Hematopoietic multipotent progenitor cell treated with erythropoietin and hydrocortisone succinate and interleukin-3 and kit ligand, for 6 days (in vitro differentiated cells): ENCODE measurements at regions not wholly inside any gene's neighbourhood (a gene's known extent, or its start where the extent isn't known, plus 50 kb on each side); places are given as distances from the start of the nearest gene placed in this dataset.
A peak's percentile ranks its signal among the peaks of the same experiment; 100 is the strongest.
"Not testable (repeated sequence)": the region's sequence is repeated elsewhere in the genome, so short reads cannot be mapped to it uniquely, and the experiment has no call there.

Experiments used
- DNase-seq: peaks from one replicate; pipeline ENCODE4 v3.0.0-alpha.2; 2015

DNA sequence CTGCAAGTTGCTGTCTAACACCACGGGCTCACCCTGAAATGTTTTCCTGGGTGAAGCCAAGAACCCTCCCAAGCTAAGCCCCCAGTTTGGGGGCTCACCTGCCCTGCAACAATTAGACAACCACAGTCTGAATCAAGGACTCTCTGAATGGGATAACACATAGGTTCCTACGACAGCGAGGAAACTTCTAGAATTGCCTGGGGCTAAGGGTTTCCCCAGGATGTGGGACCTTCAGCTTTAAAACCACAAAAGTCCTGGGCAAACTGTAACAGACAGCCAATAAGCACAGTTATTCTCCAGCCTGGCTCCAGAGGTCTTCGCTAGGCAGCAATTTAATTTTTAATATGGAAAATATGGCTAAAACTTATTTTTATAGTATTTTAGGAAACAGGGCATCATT lies 162.6 kb downstream of the PRKX start:
- no peak for DNase-seq

DNA sequence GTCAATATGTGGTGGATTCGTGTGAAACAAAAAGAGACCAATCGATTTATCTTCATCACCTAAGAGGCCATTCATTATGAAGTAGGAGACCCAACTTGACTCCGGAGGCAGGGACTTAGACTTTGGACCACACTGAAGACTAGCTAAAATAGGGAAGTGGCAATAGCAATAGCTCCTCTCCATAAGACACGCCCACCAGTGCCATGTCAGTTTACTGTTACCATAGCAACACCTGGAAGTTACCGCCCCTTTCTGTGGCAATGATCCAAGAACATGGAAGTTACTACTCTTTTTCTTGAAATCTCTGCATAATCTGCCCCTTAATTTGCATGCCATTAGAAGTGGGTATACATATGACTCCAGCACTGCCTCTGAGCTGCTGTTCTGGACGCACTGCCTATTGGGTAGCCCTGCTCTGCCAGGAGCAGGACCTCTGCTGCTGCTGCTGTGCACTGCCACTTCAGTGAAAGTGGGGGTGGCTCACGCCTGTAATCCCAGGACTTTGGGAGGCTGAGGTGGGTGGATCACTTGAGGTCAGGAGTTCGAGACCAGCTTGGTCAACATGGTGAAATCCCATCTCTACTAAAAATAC lies 163.2 kb downstream of the PRKX start:
- peak; percentile 42 for DNase-seq

DNA sequence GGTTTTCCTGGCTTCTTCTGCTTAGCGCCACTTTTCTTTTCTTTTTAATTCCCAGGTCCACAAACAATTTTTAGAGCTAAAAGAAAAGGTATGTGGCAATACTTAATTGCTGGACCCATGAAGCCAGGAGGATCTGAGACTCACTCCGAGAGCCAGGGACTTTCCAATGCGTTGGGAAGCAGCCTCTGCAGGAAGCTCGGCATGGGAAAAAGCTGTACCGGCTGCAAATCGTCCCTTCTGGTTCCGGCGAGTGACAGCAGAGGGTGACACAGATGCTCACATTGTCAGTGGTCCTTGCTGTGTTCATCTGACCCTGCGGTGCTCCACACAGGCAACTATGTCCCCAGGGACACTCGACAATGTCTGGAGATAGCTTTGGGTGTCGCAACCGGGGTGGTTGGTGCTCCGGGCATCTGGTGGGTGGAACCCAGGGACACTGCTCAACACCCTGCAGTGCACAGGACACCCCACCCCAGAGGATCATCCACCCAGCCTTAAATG lies 164.0 kb downstream of the PRKX start:
- no peak for DNase-seq

DNA sequence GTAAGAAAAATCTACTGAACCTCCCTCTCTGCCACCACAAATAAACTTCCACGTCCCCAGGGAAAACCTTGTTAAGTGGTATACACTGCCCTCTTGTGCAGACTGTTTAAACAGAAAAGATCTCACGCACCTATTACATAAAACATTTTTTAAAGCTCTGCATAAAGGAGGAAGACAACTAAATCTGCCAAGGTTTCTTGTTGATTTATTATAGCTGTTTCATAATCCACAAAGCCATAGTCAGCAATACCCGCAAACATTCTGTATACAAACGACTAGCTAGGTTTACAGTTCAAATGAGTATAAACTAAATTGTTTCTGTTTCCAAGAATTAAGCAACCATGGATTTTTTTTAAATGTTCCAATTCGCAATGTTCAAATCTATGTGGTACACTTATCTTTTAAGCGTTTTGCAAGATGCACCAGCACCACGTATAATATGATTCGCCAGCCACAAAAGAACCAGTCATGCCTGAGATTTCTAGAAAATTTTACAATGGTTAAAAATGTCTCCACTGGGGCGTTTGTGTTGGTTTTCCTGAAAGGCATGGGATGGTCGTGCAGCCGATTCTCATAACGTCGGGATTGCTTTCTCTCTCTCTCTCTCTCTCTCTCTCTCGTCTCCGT lies 164.6 kb downstream of the PRKX start:
- peak; percentile 1 for DNase-seq

DNA sequence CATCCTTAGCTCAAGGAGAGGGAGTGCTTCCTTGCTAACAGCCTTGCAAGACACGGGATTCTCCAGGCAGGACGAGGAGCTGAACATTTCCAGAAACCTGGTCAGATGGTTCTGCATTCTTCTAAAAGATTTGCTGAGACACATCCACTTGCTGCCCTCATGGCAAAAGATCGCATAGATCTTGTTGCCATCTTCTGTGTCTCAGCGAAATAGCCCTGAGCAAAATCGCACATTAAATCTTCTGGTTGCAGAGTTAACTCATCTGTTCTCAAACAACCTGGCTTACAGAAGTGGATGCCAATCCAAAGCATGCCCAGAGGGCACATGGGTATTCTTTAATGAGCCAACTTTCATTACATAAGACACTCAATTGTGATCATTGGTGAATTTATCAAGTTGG lies 167.5 kb downstream of the PRKX start:
- no peak for DNase-seq

DNA sequence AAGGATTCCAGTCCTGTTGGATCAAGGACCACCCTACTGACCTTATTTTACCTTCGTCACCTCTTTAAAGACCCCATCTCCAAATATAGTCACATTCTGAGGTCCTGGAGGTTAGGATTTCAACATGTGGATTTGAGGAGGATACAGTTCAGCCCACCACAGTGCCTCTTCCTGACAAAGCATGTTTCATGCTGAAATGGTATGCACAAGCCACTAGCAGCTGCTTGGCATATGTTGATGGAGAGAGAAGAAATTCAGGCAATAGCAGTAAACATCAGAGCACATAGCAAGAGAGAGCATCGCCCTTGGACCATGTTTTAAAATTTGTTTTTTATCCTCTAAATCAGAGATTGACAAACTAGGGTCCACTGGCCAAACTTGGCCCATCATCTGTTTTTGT lies 172.1 kb downstream of the PRKX start:
- no peak for DNase-seq

DNA sequence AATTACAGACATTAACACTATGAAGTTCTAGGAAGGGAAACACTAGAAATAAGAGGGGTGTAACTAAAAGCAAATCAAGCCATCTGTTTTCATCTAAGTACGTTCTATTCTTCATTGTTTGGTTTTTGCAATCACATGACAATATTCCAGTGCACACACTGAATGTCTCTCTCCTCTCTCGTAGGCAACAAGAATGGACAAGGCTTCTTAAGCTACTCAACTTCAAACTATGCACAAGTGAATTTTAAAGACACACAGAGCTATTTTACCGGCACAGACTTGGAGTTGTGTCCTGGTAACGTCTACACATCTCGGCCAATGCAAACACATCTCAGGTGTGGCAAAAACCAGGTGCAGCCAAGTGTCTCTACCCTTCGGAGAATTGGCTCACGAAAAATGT lies 173.3 kb downstream of the PRKX start:
- no peak for DNase-seq

DNA sequence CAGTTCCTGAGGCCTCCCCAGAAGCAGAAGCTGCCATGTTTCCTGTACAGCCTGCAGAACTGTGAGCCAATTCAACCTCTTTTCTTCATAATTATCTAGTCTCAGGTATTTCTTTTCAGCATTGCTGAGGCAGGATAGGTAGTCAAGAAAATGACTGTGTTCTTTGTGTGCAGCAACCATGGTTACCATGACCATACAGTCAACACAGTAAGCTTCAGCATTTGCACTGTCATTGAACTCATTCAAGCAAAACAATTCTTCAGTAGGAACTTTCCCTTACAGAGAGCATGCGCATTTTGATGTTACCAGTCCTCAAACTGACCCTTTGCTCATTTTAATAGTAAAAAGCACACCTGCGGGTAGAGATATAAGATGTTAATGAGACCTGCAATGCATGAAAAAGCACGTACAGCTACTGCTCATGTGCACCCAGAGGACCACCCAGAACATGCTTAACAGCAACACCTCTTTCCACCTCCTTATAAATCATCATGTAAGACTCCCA lies 180.8 kb downstream of the PRKX start:
- no peak for DNase-seq

DNA sequence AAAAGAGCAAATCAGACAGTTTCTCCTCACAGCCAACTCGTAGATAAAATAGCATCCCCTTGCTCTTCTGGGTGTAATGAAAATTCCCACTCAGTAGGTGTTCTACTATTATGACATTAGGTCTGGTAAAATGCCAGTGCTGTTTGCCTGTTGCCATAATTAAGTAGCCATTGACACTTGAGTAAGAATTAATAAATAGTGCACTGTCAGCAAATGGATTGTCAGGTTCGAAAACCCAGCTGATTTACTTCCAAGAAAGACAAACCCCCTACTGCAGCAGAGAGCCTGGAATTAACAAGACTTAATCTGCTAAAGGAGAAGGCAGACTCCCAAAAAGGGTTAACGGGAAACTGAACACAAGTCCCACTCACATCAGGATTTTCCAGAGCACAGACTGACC lies 182.0 kb downstream of the PRKX start:
- DNase-seq = not testable (repeated sequence)

DNA sequence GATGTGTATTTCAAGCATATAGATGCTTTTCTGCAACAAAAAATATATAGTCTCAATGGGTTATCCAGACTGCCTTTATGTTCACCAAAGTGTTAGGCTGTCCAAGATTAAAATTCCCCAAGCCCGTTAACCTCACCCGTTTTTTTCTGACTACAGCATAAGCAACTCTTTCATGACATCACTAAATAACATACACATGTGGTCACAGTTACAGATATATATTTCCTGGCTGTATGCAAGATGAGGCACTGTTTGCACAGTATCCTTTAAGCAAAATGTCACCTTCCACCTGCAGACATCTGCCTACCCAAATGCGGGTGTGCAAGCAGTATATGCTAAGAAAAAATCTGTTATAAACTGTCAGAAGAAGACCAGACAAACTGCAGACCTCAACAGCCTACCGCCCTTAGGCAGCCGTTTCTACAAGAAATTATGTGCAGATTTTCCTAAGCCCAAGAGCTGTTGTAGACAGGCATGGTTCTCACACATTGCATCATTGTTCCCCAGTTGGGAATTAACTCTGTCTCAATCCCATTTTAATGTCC lies 183.1 kb upstream of the MXRA5 start:
- no peak for DNase-seq

DNA sequence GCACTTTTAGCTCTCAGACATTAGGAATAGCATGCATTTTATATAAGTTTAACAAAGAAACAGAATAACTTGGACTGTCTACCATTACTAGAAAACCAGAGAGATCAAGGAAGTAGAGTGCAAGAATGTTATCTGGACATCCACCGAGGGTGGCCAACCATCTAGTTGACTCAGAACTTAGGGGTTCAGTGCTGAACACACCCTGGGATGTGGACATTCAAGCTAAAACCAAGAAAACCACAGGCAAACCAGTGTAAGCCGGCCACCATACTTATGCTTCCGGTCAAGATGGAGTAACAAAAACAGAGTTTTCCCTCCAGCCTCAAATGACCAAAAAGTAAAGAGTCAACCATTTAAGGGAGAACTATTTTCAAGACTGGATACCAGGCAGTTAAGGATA lies 181.4 kb upstream of the MXRA5 start:
- no peak for DNase-seq

DNA sequence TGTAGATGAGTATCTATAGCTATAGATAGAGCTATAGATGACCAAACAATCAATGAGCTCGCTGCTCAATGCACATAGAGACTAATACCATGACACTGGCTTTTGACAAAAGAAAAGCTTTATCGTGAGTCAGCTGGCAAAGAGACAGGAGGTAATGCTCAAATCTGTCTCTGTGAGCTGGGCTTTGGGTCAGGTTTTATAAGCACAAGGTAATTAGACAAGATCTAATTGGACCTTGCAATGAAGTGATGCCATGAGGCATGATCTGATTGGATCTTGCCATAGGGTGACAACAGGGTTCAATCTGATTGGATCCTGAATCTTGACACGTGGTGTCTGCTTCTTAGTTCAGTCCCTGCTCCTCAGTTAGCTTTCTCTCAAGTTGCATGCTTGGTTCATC lies 180.7 kb upstream of the MXRA5 start:
- no peak for DNase-seq

DNA sequence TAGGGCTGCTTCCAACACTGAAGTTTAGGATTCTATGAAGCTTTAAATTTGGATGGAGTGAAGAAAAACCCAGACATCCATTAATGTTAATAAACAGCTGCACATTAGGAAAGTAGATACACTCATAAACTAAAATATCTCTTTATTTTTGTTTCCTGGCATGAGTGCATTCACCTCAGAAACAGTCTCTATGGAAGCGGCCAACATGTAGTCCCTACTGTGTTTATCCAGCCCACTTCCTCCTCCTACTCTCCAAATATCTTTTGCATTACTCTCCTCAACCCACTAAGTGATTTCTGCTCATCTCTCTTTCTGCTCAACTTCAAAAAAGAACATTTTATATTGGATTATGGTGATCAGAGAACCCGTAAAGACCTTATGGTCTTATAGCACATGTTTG lies 180.3 kb upstream of the MXRA5 start:
- DNase-seq = no peak

DNA sequence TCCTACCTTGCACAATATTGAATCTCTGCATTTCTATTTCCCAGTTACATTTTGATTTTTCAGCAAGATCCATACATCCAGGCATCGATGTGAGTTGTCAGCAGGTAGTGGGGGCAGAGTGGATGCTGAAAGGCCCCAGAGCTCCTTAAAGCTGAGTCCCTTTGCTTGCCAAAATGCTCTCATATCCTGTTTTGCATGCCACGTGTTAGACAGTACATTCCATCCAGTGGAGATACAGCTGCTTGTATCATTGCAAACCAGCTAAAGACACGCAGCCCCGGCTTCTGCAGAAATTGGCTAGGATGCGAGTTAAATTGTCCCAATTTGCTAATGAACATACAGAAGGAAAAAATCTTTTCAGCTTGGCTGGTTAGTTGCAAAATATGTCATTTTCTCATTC lies 179.6 kb upstream of the MXRA5 start:
- DNase-seq = no peak

DNA sequence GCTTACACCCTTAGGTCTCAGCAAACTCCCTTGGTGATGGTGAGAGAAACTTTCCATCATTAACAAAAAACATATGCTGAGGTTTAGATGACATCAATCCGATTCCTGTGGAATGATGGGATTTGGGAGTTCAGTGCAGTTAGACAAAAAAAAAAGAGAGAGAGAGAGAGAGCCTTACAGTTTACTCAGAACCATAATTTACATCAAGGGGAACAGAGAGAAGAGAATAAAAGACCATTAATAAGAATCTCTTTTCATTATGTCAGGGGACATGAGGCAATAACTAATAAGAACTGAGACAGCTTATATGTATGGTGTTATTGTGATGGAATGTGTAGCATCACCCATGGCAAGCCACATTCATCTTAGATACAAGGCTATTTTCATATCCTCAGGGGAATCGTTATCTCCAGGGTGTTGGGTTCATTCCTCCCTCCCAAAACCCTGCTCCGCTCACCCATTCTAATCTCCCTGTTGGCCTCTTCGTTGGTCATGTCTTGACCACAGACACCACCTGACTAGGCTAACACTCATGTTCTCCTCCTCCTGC lies 175.7 kb upstream of the MXRA5 start:
- DNase-seq = no peak

DNA sequence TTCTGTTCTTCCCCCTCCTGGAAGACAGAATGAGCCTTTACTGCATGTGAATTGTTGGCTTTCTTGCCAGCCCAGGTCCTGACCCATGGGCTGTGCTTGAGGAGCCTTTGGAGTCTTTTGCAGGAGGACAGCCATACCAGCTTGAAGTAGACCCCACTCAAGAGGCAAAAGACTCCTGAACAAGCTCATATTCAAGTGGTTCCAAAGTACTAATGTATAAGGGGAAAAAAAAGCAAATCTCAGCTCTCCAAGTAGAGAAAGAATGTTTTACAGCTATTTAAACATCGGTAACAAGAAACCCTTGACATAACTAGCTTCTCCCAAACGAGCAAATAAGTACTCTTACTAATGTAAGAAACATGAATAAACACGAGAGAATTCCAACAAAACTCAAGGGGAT lies 174.9 kb upstream of the MXRA5 start:
- DNase-seq = no peak

DNA sequence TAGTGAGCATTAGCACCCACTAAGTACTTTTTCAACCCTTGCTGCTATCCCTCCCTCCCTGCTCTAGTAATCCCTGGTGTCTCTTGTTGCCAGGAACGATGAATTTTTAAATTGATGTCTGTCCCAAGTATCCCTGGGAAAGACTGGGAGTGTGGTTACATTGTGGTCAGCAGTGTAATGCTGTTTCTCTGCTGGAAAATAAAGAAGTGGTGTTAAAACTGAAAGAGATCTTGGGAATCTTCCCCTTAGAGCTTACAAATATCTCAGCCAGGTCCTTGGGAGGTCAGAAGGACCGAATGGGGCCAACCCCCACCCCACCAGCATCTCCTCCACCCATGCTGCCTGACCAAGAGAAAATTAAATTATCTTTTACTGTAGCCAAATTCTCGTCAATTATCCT lies 174.5 kb upstream of the MXRA5 start:
- no peak for DNase-seq

DNA sequence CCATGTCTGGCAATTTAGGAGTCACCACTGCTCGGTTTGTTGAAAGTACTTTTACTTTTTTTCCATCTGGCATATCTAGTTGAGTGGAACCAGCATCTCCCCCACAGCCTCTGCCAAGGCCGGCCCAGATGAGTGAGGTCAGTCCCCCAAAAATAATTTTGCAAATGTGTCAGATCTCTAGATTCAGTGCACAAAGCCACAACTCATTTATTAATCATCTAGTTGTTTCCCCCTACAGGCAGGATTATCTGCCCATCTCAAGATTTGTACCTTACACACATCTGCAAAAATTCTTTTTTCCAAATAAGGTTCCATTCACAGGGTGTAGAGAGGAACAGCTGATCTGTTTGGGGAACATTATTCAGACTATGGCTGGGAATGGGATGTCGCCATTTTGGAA lies 174.0 kb upstream of the MXRA5 start:
- DNase-seq = no peak

DNA sequence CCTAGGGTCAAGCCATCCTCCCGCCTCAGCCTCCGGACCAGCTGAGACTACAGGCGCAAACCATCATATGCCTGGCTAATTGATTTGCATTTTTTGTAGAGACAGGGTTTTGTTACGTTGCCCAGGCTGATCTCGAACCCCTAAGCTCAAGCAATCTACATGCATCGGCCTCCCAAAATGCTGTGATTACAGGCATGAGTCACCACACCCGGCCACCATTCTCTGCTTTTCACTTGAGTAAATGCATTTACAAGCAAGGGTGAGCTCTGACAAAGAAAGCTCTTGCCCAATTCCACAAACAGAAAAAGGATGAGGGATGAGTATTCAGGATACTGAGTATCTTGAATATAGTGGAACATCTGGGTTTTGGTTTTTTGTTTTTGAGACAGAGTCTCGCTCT lies 172.9 kb upstream of the MXRA5 start:
- DNase-seq = not testable (repeated sequence)

DNA sequence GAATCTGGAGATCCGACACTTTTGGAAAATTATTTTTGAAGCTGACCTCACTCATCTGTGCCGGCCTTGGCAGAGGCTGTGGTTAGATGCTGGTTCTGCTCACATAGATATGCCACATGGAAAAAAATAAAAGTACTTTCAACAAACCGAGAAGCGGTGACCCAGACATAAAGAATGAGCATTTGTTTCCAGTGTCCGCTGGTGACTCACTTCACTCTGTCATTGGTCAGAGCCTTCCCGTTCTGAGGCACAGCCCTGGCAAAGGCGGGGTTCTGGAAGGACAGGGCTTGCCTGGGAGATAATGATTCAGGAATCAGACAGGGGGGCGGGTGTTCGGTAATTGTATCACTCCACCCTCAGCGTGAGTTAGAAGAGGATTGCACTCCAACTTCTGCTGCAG lies 172.4 kb upstream of the MXRA5 start:
- DNase-seq = no peak

DNA sequence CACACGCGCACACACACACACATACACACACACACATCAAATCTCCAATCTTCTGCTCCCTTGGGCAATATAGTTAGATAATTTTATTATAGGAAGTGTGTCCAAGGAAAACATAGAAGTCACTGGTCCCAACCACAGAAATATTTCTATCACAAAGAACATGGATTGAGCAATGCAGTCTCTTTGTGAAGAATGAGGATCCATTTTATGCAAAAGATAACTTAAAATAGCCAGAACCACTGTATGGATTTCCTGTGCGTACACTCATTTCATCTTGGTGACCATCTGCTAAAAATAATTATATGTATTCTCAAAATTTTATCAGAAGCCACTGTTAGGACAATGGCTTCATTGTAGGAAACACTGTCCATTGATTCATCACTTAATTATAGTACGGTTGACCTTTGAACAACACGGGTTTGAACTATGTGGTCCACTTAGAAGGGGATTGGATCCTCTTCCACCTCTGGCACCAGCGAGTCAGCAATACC lies 169.6 kb upstream of the MXRA5 start:
- DNase-seq = no peak

DNA sequence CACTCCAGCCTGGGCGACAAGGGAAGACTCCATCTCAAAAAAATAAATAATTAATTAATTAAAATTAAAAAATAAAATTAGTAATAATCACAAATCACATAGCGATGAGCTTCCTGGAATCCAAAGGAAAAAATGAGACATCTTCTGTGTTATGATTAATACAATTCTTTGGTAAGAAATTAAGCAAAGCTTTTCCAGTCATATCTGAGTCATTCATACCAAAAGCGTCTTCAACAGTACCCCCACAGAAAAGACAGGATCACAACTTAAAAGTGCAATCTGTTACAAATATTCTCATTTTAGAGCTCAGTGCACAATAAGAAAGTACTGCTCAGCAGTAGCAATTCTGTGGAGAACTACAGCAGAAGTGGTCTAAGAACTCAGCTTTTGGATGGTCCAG lies 168.5 kb upstream of the MXRA5 start:
- DNase-seq = no peak

DNA sequence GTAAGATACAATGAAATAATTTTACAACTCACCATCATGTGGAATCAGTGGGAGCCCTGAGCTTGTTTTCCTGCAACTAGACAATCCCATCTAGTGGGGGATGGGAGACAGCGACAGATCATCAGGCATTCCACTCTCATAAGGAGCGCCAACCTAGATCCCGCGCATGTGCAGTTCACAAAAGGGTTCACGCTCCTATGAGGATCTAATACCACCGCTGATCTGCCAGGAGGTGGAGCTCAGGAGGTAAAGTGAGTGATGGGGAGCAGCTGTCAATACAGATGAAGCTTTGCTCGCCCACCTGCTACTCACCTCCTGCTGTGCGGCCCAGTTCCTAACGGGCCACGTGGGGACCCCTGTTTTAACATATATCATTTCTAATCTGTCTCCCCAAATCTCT lies 165.7 kb upstream of the MXRA5 start:
- DNase-seq = peak; percentile 1

DNA sequence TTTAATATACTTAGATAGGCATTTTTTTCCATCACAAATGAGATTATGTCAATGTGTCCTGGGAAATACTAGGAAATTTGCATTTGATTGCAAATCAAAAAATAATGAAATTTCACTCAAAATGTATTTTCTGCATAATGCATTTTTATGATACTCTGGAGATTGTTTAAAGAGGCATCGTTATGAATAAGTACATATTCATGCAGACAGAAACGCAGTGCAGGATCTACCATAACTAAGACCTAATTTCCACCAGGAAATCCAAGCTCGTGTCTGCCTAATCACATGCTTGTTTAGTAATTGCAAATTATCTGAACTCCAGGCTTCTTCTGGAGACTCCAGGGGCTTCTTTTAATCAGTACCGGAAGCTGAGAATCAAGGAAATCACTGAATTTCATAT lies 163.5 kb upstream of the MXRA5 start:
- DNase-seq = no peak
